OCI-M2 (cell line): ENCODE measurements at regions not wholly inside any gene's neighbourhood (a gene's known extent, or its start where the extent isn't known, plus 50 kb on each side); places are given as distances from the start of the nearest gene placed in this dataset.

Source experiments
- DNase-seq: peaks from one replicate; lab custom pipeline; 2025; ENCODE audit not compliant: unreplicated experiment; lab: John Stamatoyannopoulos, UW

- no peak for DNase-seq
These were observed 1707.0 kb downstream of the EFNA5 start for GRCh38 chr5:105963696-105964255.

- DNase-seq: no peak
These were observed 1709.2 kb downstream of the EFNA5 start for GRCh38 chr5:105961572-105961971.

GRCh38 chr5:105956456-105957196 is 1714.1 kb downstream of the EFNA5 start:
- no peak for DNase-seq

- no peak for DNase-seq
These were observed 1716.4 kb downstream of the EFNA5 start for GRCh38 chr5:105954341-105954740.

- no peak for DNase-seq
These were observed 1717.1 kb downstream of the EFNA5 start for GRCh38 chr5:105953616-105954015.

- DNase-seq: no peak
These were observed 1717.9 kb downstream of the EFNA5 start for GRCh38 chr5:105952875-105953274.

- DNase-seq: no peak
These were observed 1723.3 kb downstream of the EFNA5 start for GRCh38 chr5:105947461-105947860.

GRCh38 chr5:105945203-105945972 is 1725.3 kb downstream of the EFNA5 start:
- no peak for DNase-seq

GRCh38 chr5:105940181-105940580 is 1730.6 kb downstream of the EFNA5 start:
- no peak for DNase-seq

GRCh38 chr5:105934171-105934570 is 1736.6 kb downstream of the EFNA5 start:
- DNase-seq: no peak

- no peak for DNase-seq
These were observed 1738.8 kb downstream of the EFNA5 start for GRCh38 chr5:105931881-105932421.

- no peak for DNase-seq
These were observed 1740.9 kb downstream of the EFNA5 start for GRCh38 chr5:105929858-105930257.

- no peak for DNase-seq
These were observed 1746.4 kb downstream of the EFNA5 start for GRCh38 chr5:105924366-105924765.

- DNase-seq: no peak
These were observed 1748.2 kb downstream of the EFNA5 start for GRCh38 chr5:105922574-105922973.

GRCh38 chr5:105922080-105922479 is 1748.7 kb downstream of the EFNA5 start:
- DNase-seq: no peak

- no peak for DNase-seq
These were observed 1753.5 kb downstream of the EFNA5 start for GRCh38 chr5:105917189-105917588.

- no peak for DNase-seq
These were observed 1763.7 kb downstream of the EFNA5 start for GRCh38 chr5:105907016-105907415.

GRCh38 chr5:105905392-105905791 is 1765.3 kb downstream of the EFNA5 start:
- DNase-seq: no peak

GRCh38 chr5:105903069-105903468 is 1767.7 kb downstream of the EFNA5 start:
- no peak for DNase-seq

GRCh38 chr5:105899726-105900125 is 1771.0 kb downstream of the EFNA5 start:
- no peak for DNase-seq

- no peak for DNase-seq
These were observed 1772.6 kb downstream of the EFNA5 start for GRCh38 chr5:105898183-105898582.

GRCh38 chr5:105885266-105885665 is 1785.5 kb downstream of the EFNA5 start:
- no peak for DNase-seq
